ENCODE measurements at regions not wholly inside any gene's neighbourhood (a gene's known extent, or its start where the extent isn't known, plus 50 kb on each side); places are given as distances from the start of the nearest gene placed in this dataset.
"Not testable (repeated sequence)": the region's sequence is repeated elsewhere in the genome, so short reads cannot be mapped to it uniquely, and the experiment has no call there.

- no peak for DNase-seq
Measured at GRCh38 chr10:9357471-9357870, 1303.0 kb downstream of the GATA3 start.

- no peak for DNase-seq
Measured at GRCh38 chr10:9362721-9363120, 1308.2 kb downstream of the GATA3 start.

- no peak for DNase-seq
Measured at GRCh38 chr10:9379183-9379582, 1324.7 kb downstream of the GATA3 start.

- DNase-seq: no peak
Measured at GRCh38 chr10:9381733-9382532, 1327.4 kb downstream of the GATA3 start.

- no peak for DNase-seq
Measured at GRCh38 chr10:9382533-9382866, 1328.0 kb downstream of the GATA3 start.

GRCh38 chr10:9390516-9390915, 1336.0 kb downstream of the GATA3 start:
- peak; percentile 37 for DNase-seq

- DNase-seq: no peak
Measured at GRCh38 chr10:9399275-9399983, 1344.9 kb downstream of the GATA3 start.

- not testable (repeated sequence) for DNase-seq
Measured at GRCh38 chr10:9402067-9402466, 1347.6 kb downstream of the GATA3 start.

- DNase-seq: not testable (repeated sequence)
Measured at GRCh38 chr10:9402507-9403195, 1348.2 kb downstream of the GATA3 start.

- not testable (repeated sequence) for DNase-seq
Measured at GRCh38 chr10:9407201-9407600, 1352.7 kb downstream of the GATA3 start.

GRCh38 chr10:9416331-9416730, 1361.8 kb downstream of the GATA3 start:
- no peak for DNase-seq

- DNase-seq: no peak
Measured at GRCh38 chr10:9419757-9420156, 1365.3 kb downstream of the GATA3 start.

- no peak for DNase-seq
Measured at GRCh38 chr10:9427209-9427608, 1372.7 kb downstream of the GATA3 start.

- peak; percentile 23 for DNase-seq
Measured at GRCh38 chr10:9437131-9437530, 1382.6 kb downstream of the GATA3 start.

- no peak for DNase-seq
Measured at GRCh38 chr10:9443758-9444157, 1389.3 kb downstream of the GATA3 start.

- DNase-seq: no peak
Measured at GRCh38 chr10:9449530-9449929, 1395.0 kb downstream of the GATA3 start.

GRCh38 chr10:9450801-9451200, 1396.3 kb downstream of the GATA3 start:
- DNase-seq: no peak

GRCh38 chr10:9451211-9451773, 1396.8 kb downstream of the GATA3 start:
- peak; percentile 23 for DNase-seq

GRCh38 chr10:9452056-9452455, 1397.6 kb downstream of the GATA3 start:
- no peak for DNase-seq

GRCh38 chr10:9453871-9454270, 1399.4 kb downstream of the GATA3 start:
- not testable (repeated sequence) for DNase-seq

GRCh38 chr10:9469663-9470205, 1415.2 kb downstream of the GATA3 start:
- DNase-seq: no peak

GRCh38 chr10:9470581-9470980, 1416.1 kb downstream of the GATA3 start:
- DNase-seq: no peak

GRCh38 chr10:9501944-9502343, 1447.5 kb downstream of the GATA3 start:
- no peak for DNase-seq
